Stimulated activated CD8-positive, alpha-beta memory T cell treated with anti-CD3 and anti-CD28 coated beads, Interleukin-4, amount 100 ng/mL, for 48 hours (primary cell): ENCODE measurements at regions not wholly inside any gene's neighbourhood (a gene's known extent, or its start where the extent isn't known, plus 50 kb on each side); places are given as distances from the start of the nearest gene placed in this dataset.

Experiments used
- DNase-seq: peaks from one replicate; pipeline ENCODE4 v3.0.0-alpha.2; 2020

DNA sequence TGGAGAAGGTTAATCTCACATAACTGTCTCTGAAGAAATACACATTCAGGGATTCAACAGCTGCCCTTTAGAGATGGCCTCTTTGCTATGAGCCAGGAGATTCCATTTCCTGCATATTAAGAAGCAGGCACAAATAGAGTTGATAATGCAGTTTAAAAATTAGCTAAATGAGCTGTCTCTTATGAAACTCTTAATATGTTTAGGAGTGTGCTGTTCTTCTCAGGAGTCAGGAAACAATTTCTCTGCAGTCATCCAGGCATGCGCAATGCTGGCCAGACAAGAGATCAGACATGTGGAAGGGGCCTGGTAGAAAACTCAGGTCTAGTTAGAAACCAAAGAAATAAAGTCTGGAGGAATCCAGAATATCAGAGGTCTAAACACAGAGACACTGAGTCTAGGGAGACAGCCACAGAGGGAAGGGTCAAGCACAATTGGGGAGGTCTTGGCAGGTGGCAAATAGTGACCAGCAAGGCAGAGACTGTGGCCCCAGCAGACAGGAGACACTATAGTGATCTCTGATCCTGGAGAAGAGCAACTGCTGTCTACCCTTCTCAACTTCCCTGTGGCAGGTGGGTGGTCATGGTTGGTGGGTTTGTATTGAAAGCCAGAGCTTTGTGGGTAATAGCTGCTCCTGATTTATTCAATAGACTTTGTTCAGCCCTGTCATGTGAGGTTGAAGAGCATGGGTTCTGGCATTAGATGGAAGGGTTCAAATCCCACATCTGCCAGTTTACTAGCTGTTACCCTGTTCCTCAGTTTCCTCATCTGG is 185.8 kb upstream of the RMST start:
- DNase-seq, result no peak

GRCh38 chr12:97283297-97283696 is 179.3 kb upstream of the RMST start:
- DNase-seq, result peak; percentile 27

DNA sequence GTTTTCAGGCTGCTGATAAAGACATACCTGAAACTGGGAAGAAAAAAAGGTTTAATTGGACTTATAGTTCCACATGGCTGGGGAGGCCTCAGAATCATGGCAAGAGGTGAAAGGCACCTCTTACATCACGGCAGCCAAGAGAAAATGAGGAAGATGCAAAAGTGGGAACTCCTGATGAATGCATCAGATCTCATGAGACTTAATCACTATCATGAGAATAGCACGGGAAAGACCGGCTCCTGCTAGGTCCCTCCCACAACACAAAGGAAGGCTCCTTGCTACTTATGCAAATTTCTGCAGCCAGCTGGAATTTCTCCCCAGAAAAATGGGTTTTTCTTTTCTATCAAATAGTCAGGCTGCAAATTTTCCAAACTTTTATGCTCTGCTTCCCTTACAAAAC is 174.1 kb upstream of the RMST start:
- no peak for DNase-seq

DNA sequence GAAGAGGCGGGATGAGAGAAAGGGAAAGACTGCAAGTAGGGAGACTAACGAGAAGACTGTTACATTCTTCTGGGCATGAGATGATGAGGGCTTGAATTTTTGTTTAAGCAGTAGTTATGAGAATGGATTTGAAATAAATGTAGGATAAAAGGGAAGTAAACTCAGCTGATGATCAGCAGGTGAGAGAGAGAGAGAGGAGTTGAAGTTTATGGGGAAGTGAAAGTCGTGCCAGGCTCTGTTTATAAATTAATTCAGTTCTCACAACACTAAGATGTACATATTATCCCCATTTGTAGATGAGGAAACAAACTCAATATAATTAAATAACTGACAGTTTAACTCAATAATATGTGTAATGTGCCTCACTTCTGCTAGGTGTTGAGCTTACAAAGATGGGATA is 170.0 kb upstream of the RMST start:
- no peak for DNase-seq

DNA sequence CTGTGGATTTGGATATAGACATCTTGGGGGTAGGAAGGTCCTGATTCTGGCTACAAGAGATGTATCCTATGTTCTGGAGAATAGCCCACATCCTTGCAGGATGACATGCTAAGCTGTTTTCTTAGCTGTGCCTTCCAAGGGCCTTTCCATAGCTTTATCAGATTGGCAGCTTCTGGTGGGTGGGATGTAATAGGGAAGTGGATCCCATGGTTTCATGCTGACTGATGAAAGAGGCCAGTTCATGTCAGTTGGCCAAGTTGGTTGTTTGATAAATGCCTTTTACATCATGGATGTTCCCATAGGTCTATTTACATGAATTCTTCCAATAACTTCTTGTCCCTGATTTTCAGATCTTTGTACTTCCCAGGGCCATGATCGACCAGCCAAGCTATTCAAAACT is 169.1 kb upstream of the RMST start:
- DNase-seq, result no peak

- DNase-seq, result no peak
Observed at GRCh38 chr12:97299847-97300246, 162.8 kb upstream of the RMST start.

DNA sequence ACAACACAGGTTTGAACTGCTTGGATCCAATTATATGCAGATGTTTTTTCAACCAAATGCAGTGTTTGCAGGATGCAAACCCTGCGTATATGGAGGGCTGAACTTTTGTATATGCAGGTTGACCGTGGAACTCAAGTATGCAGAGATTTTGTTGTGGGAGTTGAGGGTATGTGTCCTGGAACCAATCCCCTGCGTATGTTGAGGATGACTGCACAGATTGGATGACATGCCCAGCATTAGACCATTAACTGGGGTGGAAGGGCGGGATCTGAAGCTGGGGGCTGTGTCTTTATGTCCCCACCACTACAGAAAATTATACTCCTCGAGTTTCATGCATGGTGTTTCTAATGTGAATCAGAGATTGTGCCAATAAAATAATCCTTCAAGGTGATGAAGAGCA is 162.2 kb upstream of the RMST start:
- DNase-seq, result no peak

- DNase-seq, result no peak
Observed at GRCh38 chr12:97300891-97301290, 161.7 kb upstream of the RMST start.

GRCh38 chr12:97301576-97301975 is 161.0 kb upstream of the RMST start:
- DNase-seq, result no peak

- no peak for DNase-seq
Observed at GRCh38 chr12:97305651-97306050, 157.0 kb upstream of the RMST start.

GRCh38 chr12:97306147-97306546 is 156.5 kb upstream of the RMST start:
- no peak for DNase-seq

DNA sequence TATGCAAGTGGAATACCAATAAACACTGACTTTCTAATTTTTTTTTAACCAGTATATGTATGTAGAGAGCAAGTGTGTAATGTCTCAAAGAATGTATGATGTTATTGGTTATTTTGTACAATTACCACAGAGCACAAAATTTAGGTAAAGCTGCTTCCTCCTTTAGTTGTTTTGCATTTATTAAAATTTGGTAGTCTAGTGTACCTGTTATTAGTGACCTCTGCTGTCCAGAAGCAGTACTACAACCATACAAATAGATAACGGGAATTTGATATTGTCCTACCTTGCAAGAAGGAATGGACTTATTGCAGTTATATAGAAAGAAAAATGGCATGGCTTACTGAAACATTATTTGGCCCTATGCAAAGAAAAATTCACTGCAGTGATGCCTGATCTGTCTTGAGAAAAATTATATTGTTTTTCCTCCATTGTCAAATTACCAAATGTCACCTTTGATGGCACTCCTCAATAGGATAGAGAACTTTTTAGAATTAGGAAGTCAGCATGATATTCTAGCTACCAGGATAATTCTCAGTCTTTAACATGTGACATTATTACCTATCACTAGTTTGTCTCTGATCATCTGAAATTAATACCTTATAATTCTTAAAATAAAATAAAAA is 153.9 kb upstream of the RMST start:
- DNase-seq, result no peak

DNA sequence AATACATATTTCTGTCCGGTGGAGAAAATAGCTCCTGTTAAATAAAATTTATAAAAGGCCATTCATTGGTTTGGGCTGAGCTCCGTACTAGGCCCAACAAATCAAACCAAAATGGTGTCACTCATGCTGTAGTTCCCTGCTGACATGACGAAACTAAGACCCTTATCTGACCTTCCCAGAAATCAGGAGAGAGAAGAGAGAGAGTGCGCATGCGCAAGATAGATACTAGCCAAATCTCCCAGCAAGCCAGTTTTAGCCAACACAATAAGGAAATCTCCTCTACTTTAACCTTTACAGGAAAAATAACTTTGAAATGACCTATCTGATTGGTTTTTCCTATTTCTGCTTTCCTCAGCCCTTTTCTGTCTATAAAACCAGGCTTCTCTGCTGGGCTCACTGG is 152.7 kb upstream of the RMST start:
- DNase-seq, result no peak

GRCh38 chr12:97312570-97313135 is 150.0 kb upstream of the RMST start:
- no peak for DNase-seq

- DNase-seq, result no peak
Observed at GRCh38 chr12:97313471-97314190, 149.0 kb upstream of the RMST start.

DNA sequence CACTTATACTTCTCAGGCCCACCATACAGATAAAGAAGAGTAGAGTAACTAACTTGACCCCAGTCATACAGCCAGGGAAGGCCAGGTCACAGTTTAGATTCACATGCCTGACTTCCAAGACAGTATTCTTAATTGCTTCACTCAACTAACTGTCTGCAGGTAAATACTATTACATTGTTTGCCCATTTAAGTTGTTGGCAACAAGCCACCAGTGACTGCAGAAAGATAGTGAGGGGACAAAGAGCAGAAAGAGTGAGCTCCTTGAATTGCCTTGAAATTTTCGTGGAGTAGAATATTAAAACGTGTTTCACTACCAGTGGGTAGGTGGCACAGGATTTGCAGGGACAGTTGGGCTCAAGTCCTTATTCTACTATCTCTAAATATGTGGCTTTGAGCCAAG is 146.3 kb upstream of the RMST start:
- no peak for DNase-seq

GRCh38 chr12:97321621-97322020 is 141.0 kb upstream of the RMST start:
- no peak for DNase-seq

- DNase-seq, result no peak
Observed at GRCh38 chr12:97322388-97322787, 140.2 kb upstream of the RMST start.

DNA sequence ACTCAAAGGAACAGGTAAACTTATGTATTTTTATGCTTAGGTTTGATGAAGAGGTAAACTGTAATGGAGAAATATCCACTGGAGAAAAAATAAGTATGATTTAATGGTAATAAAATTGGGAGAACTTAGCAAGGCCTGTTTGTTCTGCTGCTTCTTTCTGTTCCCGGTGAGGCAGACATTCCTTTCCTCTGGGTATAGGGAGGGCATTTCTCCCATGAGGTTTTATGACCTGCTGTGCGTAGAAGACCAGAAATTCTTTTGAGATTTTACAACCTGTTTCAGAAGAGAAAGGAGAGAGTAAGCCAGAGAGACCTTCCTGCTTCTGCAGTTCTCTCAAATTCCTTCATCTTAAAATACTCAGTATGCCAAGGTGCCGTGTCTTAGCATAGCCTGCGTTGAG is 139.4 kb upstream of the RMST start:
- no peak for DNase-seq

DNA sequence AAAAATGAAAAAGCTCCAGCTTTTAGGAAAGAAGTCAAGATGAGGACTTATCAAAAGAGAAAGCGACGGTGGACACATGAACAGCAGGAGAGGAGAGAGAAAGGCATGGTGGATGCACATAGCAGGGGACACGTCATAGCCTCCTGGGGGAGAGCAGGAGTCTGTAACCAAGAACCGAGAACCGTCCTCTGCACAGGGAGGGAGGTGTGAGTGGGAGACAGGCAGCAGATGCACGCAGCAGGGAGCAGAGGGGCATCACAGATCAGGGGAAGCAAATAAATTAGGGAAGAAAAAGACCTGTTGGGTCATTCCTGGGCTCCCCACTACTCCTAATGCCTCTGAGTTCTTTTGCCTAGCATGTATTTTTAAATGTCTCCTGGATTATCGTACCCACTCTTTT is 138.1 kb upstream of the RMST start:
- DNase-seq, result no peak

DNA sequence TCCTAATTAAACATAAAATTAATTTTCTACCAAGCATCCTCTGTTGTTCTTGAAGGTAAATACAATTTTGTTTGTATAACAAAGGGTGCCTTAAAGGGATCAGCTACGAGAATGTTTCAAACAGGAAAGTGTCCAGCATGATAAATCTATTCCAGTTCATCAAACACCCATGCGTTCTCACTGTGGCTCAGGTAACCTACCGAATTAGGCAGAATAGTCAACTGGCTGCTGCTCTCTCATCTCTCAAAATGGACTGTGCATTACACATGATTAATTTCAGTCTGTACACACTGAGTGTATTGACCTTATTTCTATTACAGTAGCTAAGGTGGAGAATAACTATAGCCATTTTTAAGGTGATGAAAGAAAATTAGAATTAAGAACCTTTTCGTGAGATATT is 127.5 kb upstream of the RMST start:
- no peak for DNase-seq

GRCh38 chr12:97336900-97337751 is 125.5 kb upstream of the RMST start:
- no peak for DNase-seq

GRCh38 chr12:97342130-97342529 is 120.5 kb upstream of the RMST start:
- DNase-seq, result no peak
